ENCODE measurements at regions not wholly inside any gene's neighbourhood (a gene's known extent, or its start where the extent isn't known, plus 50 kb on each side); places are given as distances from the start of the nearest gene placed in this dataset.

DNA sequence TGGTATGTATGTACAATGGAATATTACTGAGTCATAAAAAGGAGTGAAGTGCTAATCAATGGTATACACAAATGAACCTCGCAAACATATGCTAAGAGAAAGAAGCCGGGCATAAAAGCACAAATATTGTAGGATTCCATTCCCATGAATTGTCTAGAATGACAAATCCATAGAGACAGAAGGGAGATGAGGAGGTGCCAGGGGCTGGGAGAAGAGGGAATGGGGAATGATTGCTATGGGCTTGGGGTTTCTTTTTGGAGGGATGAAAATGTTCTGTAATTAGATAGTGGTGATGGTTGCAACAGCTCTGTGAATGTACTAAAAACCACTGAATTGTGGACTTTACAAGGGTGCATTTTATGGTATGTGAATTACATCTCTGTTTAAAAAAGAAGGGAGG lies 73.5 kb downstream of the GLI2 start:
- DNase-seq (ENCODE audit: low spot score), result no peak

GRCh38 chr2:120809609-120810440 lies 74.2 kb downstream of the GLI2 start:
- no peak for DNase-seq (ENCODE audit: low spot score)

- no peak for DNase-seq (ENCODE audit: low spot score)
Measured at GRCh38 chr2:120810639-120811038, 75.0 kb downstream of the GLI2 start.

DNA sequence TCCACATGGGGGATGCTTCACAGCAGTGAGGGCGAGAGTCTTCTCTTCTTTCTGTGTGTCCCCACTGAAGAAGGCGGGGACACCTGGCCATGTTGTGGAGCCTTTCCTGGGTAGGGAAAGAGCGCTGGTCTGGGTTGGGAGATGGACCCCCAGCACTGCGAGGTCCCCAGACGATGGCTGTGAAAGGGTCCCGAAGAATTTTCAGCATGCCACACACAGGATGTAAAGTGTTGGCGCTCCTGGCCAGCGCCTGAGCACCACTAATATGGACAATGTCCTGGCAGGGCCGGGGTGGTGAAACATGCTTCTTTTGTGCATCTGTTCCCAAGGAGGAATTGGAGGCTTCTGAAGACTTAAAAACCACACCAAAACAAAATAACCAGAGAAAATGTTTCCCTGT lies 77.2 kb downstream of the GLI2 start:
- no peak for DNase-seq (ENCODE audit: low spot score)

DNA sequence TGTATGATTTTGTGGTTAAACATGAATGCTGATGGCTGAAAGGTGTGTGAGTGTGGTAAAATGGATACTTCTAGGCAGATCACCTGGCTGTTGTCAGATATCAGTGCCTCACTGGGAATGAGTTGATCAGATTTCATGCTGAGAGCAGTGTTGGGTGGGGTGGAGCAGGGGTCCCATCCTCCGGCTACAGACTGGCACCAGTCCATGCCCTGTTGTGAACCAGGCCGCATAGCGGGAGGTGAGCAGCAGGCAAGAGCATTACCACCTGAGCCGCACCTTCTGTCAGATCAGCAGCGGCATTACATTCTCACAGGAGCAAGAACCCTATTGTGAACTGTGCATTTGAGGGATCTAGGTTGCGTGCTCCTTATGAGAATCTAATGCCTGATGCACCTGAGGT lies 78.7 kb downstream of the GLI2 start:
- DNase-seq (ENCODE audit: low spot score), result no peak

- DNase-seq (ENCODE audit: low spot score), result no peak
Measured at GRCh38 chr2:120815292-120815691, 79.6 kb downstream of the GLI2 start.

- no peak for DNase-seq (ENCODE audit: low spot score)
Measured at GRCh38 chr2:120817136-120817955, 81.7 kb downstream of the GLI2 start.

DNA sequence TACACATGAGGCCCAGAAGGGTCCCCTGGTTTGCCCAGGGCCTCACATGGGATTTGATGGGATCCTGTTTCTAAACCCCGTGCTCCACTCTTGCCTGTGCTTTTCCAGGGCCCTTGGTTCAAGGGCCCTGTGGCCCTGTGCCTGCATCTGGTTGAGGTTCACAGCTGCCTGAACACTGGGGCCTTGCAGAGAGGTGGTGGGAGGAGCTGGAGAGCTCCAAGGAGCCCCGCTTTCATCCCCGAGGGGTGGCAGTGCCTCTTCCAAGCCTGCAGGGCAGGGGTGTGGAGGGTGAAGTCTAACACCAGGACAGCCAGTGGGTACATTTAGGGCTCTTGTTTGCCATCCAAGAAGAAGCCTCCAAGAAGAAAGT lies 82.3 kb downstream of the GLI2 start:
- no peak for DNase-seq (ENCODE audit: low spot score)

- no peak for DNase-seq (ENCODE audit: low spot score)
Measured at GRCh38 chr2:120818441-120818920, 82.8 kb downstream of the GLI2 start.

GRCh38 chr2:120819720-120820210 lies 84.1 kb downstream of the GLI2 start:
- no peak for DNase-seq (ENCODE audit: low spot score)

GRCh38 chr2:120820263-120820952 lies 84.7 kb downstream of the GLI2 start:
- DNase-seq (ENCODE audit: low spot score), result peak; percentile 91

GRCh38 chr2:120820953-120821279 lies 85.2 kb downstream of the GLI2 start:
- DNase-seq (ENCODE audit: low spot score), result peak; percentile 73

DNA sequence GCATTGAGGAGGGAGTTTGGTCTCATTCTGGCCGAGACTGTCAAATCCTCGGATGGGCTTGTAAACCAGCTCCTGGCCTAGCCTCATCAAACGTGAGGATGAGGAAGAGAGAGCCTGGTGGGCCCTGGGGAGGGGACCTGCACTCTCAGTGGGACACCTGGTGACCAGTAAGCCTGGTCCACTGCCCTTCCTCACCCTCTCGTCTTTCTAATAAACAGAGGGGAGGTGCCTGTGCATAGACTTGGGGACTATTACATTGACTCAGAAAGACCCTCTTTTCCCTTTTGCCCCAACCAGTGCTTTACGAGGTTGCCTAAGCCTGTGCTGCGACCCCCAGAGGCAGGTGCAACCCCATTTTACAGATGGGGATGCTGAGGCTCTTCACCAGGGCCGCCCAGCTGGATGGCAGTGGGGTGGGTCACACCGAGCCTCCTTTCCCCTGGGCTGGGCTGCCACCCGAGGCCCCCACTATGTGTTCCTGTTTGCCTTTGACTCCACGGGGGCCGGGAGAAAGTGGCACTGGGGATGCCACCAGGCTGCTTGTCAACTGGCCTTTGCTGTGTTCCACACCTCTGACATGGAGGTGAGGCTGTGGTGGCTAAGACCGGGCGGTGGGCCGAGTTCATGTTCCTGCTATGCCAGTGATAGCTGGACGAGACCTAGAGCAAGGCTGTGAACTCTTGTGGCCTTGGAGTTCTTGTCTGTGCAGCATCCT lies 85.9 kb downstream of the GLI2 start:
- DNase-seq (ENCODE audit: low spot score), result no peak

GRCh38 chr2:120822933-120823332 lies 87.3 kb downstream of the GLI2 start:
- DNase-seq (ENCODE audit: low spot score), result no peak

- peak; percentile 44 for DNase-seq (ENCODE audit: low spot score)
Measured at GRCh38 chr2:120823551-120823950, 87.9 kb downstream of the GLI2 start.

- DNase-seq (ENCODE audit: low spot score), result no peak
Measured at GRCh38 chr2:120824246-120824645, 88.6 kb downstream of the GLI2 start.

- peak; percentile 75 for DNase-seq (ENCODE audit: low spot score)
Measured at GRCh38 chr2:120825370-120826259, 89.9 kb downstream of the GLI2 start.

DNA sequence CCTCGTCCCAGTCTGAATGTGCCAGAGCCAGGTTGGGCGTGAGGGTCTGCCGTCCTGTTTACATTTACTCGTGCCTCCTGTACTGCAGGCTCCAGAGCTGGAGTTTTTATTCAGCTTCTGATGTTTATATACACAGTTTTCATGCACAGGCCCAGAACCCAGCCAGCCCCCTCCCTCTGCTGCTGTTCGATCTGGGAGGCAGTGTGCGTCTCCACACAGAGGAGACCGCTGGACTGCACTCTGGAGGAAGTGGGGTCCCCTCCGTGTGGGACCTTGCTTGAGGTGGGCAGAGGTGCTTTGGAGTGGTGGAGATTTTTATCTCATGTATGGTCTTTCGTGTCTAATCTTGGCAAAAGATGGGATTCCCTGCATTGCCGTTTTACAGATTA lies 90.6 kb downstream of the GLI2 start:
- DNase-seq (ENCODE audit: low spot score), result no peak

- DNase-seq (ENCODE audit: low spot score), result no peak
Measured at GRCh38 chr2:120826716-120827410, 91.2 kb downstream of the GLI2 start.

- no peak for DNase-seq (ENCODE audit: low spot score)
Measured at GRCh38 chr2:120828066-120828465, 92.4 kb downstream of the GLI2 start.

Measured in umbilical cord (tissue), 1 donor.